WTC11 (cell line): ENCODE measurements at regions not wholly inside any gene's neighbourhood (a gene's known extent, or its start where the extent isn't known, plus 50 kb on each side); places are given as distances from the start of the nearest gene placed in this dataset.

ENCODE experiments used
- CTCF ChIP-seq: fragments of 200-600 bp; IDR thresholded peaks from 2 replicates; pipeline ENCODE4 v1.8.0; 2022; ENCODE audit warnings: antibody characterized with exemption
- FOXP4 ChIP-seq: sonication (generic); formaldehyde crosslinking; IDR thresholded peaks from 2 replicates; pipeline ENCODE4 v1.8.0; 2022; ENCODE audit warnings: mild to moderate bottlenecking, missing genetic modification reagents
- NR1H2 ChIP-seq: sonication (generic); formaldehyde crosslinking; IDR thresholded peaks from 2 replicates; pipeline ENCODE4 v1.9.0; 2021; ENCODE audit warnings: mild to moderate bottlenecking, moderate library complexity, missing genetic modification reagents
- NR2C2 ChIP-seq: sonication (generic); formaldehyde crosslinking; IDR thresholded peaks from 2 replicates; pipeline ENCODE4 v1.8.0; 2022; ENCODE audit warnings: mild to moderate bottlenecking, missing genetic modification reagents
- ZBTB21 ChIP-seq: sonication (generic); formaldehyde crosslinking; IDR thresholded peaks from 2 replicates; pipeline ENCODE4 v1.8.1; 2023; ENCODE audit warnings: mild to moderate bottlenecking, missing genetic modification reagents, borderline replicate concordance
- ZNF423 ChIP-seq: fragments of 250-450 bp; sonication (Bioruptor Pico); IDR thresholded peaks from 2 replicates; pipeline ENCODE4 v2.1.2; 2022; ENCODE audit warnings: mild to moderate bottlenecking, moderate library complexity
- TF ChIP-seq, protein P1 (sequence below): sonication (generic); formaldehyde crosslinking; IDR thresholded peaks from 2 replicates; pipeline ENCODE4 v1.8.1; 2022; ENCODE audit warnings: mild to moderate bottlenecking, missing genetic modification reagents, moderate library complexity, borderline replicate concordance
- TF ChIP-seq, protein P2 (sequence below): sonication (generic); formaldehyde crosslinking; IDR thresholded peaks from 2 replicates; pipeline ENCODE4 v1.8.1; 2023; ENCODE audit warnings: mild to moderate bottlenecking, missing genetic modification reagents, moderate library complexity
- TF ChIP-seq, protein P3 (sequence below): sonication (generic); formaldehyde crosslinking; IDR thresholded peaks from 2 replicates; pipeline ENCODE4 v1.8.1; 2022; ENCODE audit warnings: missing genetic modification reagents, borderline replicate concordance
- TF ChIP-seq, protein P4 (sequence below): sonication (generic); formaldehyde crosslinking; IDR thresholded peaks from 2 replicates; pipeline ENCODE4 v1.8.1; 2022; ENCODE audit warnings: low read depth, mild to moderate bottlenecking, moderate library complexity, missing genetic modification reagents, borderline replicate concordance

DNA sequence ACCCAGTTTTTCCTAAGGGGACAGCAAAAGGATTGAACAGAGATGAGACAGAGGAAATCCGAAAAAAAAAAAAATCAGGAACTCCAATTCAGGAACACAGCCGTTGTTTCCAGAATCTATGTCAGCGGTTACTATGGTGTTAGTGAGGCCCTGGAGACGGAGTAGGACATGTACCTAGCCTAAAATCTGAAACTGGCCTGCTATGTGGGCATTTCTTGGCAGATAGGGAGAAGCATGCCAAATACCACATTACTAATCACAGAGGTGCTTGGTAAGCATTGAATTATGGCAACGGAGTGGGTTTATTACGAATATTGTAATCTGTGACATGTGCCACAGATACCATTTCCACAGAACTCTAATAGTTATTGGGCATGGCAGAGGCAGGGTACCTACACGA is 530.6 kb downstream of the CCDC85A start:
- TF ChIP-seq CTCF = no peak
- TF ChIP-seq, protein P1, sequence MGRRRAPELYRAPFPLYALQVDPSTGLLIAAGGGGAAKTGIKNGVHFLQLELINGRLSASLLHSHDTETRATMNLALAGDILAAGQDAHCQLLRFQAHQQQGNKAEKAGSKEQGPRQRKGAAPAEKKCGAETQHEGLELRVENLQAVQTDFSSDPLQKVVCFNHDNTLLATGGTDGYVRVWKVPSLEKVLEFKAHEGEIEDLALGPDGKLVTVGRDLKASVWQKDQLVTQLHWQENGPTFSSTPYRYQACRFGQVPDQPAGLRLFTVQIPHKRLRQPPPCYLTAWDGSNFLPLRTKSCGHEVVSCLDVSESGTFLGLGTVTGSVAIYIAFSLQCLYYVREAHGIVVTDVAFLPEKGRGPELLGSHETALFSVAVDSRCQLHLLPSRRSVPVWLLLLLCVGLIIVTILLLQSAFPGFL = no peak
- no peak for TF ChIP-seq ZNF423 (CRISPR knock-in tag)
- no peak for TF ChIP-seq NR2C2
- TF ChIP-seq, protein P2, sequence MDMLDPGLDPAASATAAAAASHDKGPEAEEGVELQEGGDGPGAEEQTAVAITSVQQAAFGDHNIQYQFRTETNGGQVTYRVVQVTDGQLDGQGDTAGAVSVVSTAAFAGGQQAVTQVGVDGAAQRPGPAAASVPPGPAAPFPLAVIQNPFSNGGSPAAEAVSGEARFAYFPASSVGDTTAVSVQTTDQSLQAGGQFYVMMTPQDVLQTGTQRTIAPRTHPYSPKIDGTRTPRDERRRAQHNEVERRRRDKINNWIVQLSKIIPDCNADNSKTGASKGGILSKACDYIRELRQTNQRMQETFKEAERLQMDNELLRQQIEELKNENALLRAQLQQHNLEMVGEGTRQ = no peak
- no peak for TF ChIP-seq FOXP4 (CRISPR knock-in tag)
- no peak for TF ChIP-seq NR1H2 (CRISPR knock-in tag)
- TF ChIP-seq, protein P3, sequence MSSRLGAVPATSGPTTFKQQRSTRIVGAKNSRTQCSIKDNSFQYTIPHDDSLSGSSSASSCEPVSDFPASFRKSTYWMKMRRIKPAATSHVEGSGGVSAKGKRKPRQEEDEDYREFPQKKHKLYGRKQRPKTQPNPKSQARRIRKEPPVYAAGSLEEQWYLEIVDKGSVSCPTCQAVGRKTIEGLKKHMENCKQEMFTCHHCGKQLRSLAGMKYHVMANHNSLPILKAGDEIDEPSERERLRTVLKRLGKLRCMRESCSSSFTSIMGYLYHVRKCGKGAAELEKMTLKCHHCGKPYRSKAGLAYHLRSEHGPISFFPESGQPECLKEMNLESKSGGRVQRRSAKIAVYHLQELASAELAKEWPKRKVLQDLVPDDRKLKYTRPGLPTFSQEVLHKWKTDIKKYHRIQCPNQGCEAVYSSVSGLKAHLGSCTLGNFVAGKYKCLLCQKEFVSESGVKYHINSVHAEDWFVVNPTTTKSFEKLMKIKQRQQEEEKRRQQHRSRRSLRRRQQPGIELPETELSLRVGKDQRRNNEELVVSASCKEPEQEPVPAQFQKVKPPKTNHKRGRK (CRISPR knock-in tag) = no peak
- TF ChIP-seq, protein P4, sequence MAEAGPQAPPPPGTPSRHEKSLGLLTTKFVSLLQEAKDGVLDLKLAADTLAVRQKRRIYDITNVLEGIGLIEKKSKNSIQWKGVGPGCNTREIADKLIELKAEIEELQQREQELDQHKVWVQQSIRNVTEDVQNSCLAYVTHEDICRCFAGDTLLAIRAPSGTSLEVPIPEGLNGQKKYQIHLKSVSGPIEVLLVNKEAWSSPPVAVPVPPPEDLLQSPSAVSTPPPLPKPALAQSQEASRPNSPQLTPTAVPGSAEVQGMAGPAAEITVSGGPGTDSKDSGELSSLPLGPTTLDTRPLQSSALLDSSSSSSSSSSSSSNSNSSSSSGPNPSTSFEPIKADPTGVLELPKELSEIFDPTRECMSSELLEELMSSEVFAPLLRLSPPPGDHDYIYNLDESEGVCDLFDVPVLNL (CRISPR knock-in tag) = no peak
- TF ChIP-seq ZBTB21 (CRISPR knock-in tag) = no peak
